Upper lobe of left lung (tissue), 6 donors: ENCODE measurements at regions not wholly inside any gene's neighbourhood (a gene's known extent, or its start where the extent isn't known, plus 50 kb on each side); places are given as distances from the start of the nearest gene placed in this dataset.

Source experiments
- ATAC-seq, 2 donors: fragments of 200-7000 bp; cut with Tn5 transposase; one replicate each; pipeline ENCODE4 v1.9.1; 2022; ENCODE audit warnings: mild to moderate bottlenecking in 2 of 2, moderate library complexity in 2 of 2; ENCODE audit not compliant: low FRiP score in 2 of 2
- DNase-seq, 2 donors: peaks; one replicate each; pipeline ENCODE4 v3.0.0-alpha.2; 2019 to 2020
- H3K27ac ChIP-seq, 4 donors: fragments of 200-600 bp; sonication (generic); one replicate each; pipeline ENCODE4 v1.5.1; 2016 to 2019
- H3K27me3 ChIP-seq, 4 donors: fragments of 200-600 bp; sonication (generic); one replicate each; pipeline ENCODE4 v1.5.1; 2017 to 2019
- H3K36me3 ChIP-seq, 4 donors: fragments of 200-600 bp; sonication (generic); one replicate each; pipeline ENCODE4 v1.5.1; 2016 to 2019
- H3K4me1 ChIP-seq, 4 donors: fragments of 200-600 bp; sonication (generic); one replicate each; pipeline ENCODE4 v1.5.1; 2018 to 2019
- H3K4me3 ChIP-seq, 4 donors: fragments of 200-600 bp; sonication (generic); one replicate each; pipeline ENCODE4 v1.5.1; 2017 to 2019; ENCODE audit warnings: mild to moderate bottlenecking in 2 of 4, moderate library complexity in 1 of 4
- H3K9me3 ChIP-seq, 4 donors: fragments of 200-600 bp; sonication (generic); one replicate each; pipeline ENCODE4 v1.5.1; 2018 to 2019
- EP300 ChIP-seq, 4 donors: sonication (generic); formaldehyde crosslinking; IDR thresholded peaks; one replicate each; pipeline ENCODE4 v1.5.1; 2017; ENCODE audit warnings: antibody characterized with exemption in 4 of 4, control low read depth in 2 of 4
- POLR2A ChIP-seq, 4 donors: fragments of 450-650 bp; IDR thresholded peaks; one replicate each; pipeline ENCODE4 v1.5.1; 2016 to 2017; ENCODE audit warnings: antibody characterized with exemption in 4 of 4, mild to moderate bottlenecking in 2 of 4
- POLR2AphosphoS5 ChIP-seq, 2 donors: sonication (generic); formaldehyde crosslinking; IDR thresholded peaks; one replicate each; pipeline ENCODE4 v1.5.1; 2017; ENCODE audit warnings: antibody characterized with exemption in 2 of 2
- WGBS, 2 donors: methylation state at CpG; one replicate each; pipeline ENCODE4 v1.1.5; 2017 to 2018; 5-methylcytosine and 5-hydroxymethylcytosine counted together
- TF ChIP-seq, protein P1 (sequence below), 6 experiments: fragments of 450-650 bp in 4 of 6; fragments of 200-600 bp in 2 of 6; sonication (generic) in 2 of 6; IDR thresholded peaks; one replicate each; pipeline ENCODE4 v1.5.1; 2016 to 2019; ENCODE audit warnings: antibody characterized with exemption in 6 of 6
- donor health status: DM: no; HTN: no; CAD: no; lungs with moderate emphysema.
- donor health status: DM: no; HTN: yes; CAD: no; lungs with severe emphysema.

DNA sequence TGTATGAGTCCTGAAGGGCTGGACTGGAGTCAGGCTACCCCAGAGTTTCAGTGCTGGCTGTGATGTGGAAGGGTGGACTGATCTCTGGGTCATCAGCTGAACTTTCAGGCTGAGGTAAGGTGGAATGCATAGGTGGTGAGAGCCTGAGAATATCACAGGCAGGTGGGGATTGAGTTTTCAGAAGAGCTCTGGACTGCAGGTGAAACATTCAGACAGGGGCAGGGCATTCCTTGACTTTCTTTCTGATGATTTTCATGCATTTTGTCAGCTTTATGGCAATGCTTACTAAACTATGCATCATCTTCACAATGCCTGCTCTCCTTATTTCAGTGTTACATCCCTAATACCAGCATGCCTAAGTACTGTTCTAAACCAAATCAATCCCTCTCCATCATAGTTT, 755.0 kb downstream of the KCNA4 start:
- Histone ChIP-seq H3K4me1 (no peaks in the 10 kb centered on the region), H3K36me3 (no peaks in the 10 kb centered on the region), H3K4me3 (no peak overlapping the region), H3K9me3 (no peaks in the 10 kb centered on the region), H3K27ac (no peak overlapping the region), H3K27me3 (no peaks in the 10 kb centered on the region)
- ATAC-seq (no peak), DNase-seq (no peak)
- TF ChIP-seq, protein P1, sequence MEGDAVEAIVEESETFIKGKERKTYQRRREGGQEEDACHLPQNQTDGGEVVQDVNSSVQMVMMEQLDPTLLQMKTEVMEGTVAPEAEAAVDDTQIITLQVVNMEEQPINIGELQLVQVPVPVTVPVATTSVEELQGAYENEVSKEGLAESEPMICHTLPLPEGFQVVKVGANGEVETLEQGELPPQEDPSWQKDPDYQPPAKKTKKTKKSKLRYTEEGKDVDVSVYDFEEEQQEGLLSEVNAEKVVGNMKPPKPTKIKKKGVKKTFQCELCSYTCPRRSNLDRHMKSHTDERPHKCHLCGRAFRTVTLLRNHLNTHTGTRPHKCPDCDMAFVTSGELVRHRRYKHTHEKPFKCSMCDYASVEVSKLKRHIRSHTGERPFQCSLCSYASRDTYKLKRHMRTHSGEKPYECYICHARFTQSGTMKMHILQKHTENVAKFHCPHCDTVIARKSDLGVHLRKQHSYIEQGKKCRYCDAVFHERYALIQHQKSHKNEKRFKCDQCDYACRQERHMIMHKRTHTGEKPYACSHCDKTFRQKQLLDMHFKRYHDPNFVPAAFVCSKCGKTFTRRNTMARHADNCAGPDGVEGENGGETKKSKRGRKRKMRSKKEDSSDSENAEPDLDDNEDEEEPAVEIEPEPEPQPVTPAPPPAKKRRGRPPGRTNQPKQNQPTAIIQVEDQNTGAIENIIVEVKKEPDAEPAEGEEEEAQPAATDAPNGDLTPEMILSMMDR (IDR thresholded peaks at IDR 0.05), result no peak
- TF ChIP-seq EP300 (IDR thresholded peaks at IDR 0.05) (no peak), POLR2AphosphoS5 (IDR thresholded peaks at IDR 0.05) (no peak), POLR2A (IDR thresholded peaks at IDR 0.05) (no peak)

DNA sequence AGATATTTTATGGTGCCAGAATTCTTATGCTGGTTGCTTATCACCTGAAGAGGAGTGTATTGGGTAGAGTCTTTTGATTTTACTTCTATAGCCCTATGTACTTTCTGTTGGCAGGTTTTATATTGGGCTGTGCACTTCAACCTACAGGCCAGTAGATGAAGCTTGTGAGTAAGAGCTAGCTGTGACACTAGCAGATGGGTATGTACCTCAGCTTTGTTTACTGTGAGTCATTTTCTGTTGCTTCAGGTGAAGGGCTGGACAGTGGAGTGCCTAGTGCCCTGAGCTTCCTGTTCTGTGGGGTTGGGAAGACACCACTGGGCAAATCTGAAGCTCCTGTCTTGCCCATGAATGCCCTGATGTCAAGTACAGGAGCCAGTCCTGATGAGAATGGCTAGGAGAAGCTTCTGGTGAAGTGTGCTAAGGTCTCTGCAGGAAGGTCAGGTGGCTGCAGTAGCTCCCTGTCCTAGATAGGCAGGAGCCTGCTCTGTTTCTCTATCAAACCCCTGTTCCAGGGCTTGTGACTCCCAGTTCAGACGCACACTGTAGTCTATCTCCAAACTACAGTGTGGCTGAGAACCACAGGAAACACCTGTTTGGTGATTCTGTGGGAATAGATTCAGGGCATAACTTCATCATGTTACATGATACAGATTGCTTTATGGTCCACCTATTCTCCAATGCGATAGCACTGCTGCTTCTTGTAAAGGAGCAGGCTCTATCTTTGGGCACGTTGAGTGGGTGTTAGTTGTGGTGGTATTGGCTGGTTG, 755.7 kb downstream of the KCNA4 start:
- ATAC-seq (no peak), DNase-seq (no peak)
- Histone ChIP-seq H3K27ac (no peak overlapping the region), H3K4me3 (no peak overlapping the region), H3K4me1 (no peaks in the 10 kb centered on the region), H3K27me3 (no peaks in the 10 kb centered on the region), H3K36me3 (no peaks in the 10 kb centered on the region), H3K9me3 (no peaks in the 10 kb centered on the region)
- 69 to 93% methylated on average over 3 of the region's 3 CpGs for WGBS, 2 donors
- TF ChIP-seq POLR2AphosphoS5 (IDR thresholded peaks at IDR 0.05) (no peak), POLR2A (IDR thresholded peaks at IDR 0.05) (no peak), EP300 (IDR thresholded peaks at IDR 0.05) (no peak)
- TF ChIP-seq, protein P1 (IDR thresholded peaks at IDR 0.05), result no peak

GRCh38 chr11:29258411-29258810, 758.4 kb downstream of the KCNA4 start:
- 60 to 80% methylated on average over 3 of the region's 3 CpGs for WGBS, 2 donors
- Histone ChIP-seq H3K4me3 (no peak overlapping the region), H3K4me1 (no peaks in the 10 kb centered on the region), H3K9me3 (no peaks in the 10 kb centered on the region), H3K36me3 (no peaks in the 10 kb centered on the region), H3K27ac (no peak overlapping the region), H3K27me3 (no peaks in the 10 kb centered on the region)
- TF ChIP-seq, protein P1 (IDR thresholded peaks at IDR 0.05), result no peak
- TF ChIP-seq POLR2AphosphoS5 (IDR thresholded peaks at IDR 0.05) (no peak), EP300 (IDR thresholded peaks at IDR 0.05) (no peak), POLR2A (IDR thresholded peaks at IDR 0.05) (no peak)
- DNase-seq, result no peak
- no peak for ATAC-seq

- WGBS, 2 donors, result 0% methylated on average over 1 of the region's 1 CpG
- H3K9me3 ChIP-seq, result no peaks in the 10 kb centered on the region
- ATAC-seq, result no peak
- no peaks in the 10 kb centered on the region for H3K27me3 ChIP-seq
- H3K36me3 ChIP-seq, result no peaks in the 10 kb centered on the region
- H3K4me3 ChIP-seq, result no peak overlapping the region
- DNase-seq, result no peak
- no peak overlapping the region for H3K27ac ChIP-seq
- no peak for TF ChIP-seq POLR2AphosphoS5 (IDR thresholded peaks at IDR 0.05)
- no peak for TF ChIP-seq EP300 (IDR thresholded peaks at IDR 0.05)
- TF ChIP-seq, protein P1 (IDR thresholded peaks at IDR 0.05), result no peak
- no peak for TF ChIP-seq POLR2A (IDR thresholded peaks at IDR 0.05)
- H3K4me1 ChIP-seq, result no peaks in the 10 kb centered on the region
Observed at GRCh38 chr11:29256580-29256979, 760.2 kb downstream of the KCNA4 start.

GRCh38 chr11:29255401-29255800, 761.4 kb downstream of the KCNA4 start:
- H3K27ac ChIP-seq, result no peak overlapping the region
- H3K4me1 ChIP-seq, result no peaks in the 10 kb centered on the region
- no peak for TF ChIP-seq POLR2A (IDR thresholded peaks at IDR 0.05)
- TF ChIP-seq, protein P1 (IDR thresholded peaks at IDR 0.05), result no peak
- TF ChIP-seq POLR2AphosphoS5 (IDR thresholded peaks at IDR 0.05), result no peak
- TF ChIP-seq EP300 (IDR thresholded peaks at IDR 0.05), result no peak
- no peaks in the 10 kb centered on the region for H3K27me3 ChIP-seq
- no peaks in the 10 kb centered on the region for H3K36me3 ChIP-seq
- ATAC-seq, result no peak
- no peak overlapping the region for H3K4me3 ChIP-seq
- H3K9me3 ChIP-seq, result no peaks in the 10 kb centered on the region
- DNase-seq, result no peak
- WGBS, 2 donors, result 82 to 90% methylated on average over 2 of the region's 2 CpGs
